AG10803 (cell line): ENCODE measurements at regions not wholly inside any gene's neighbourhood (a gene's known extent, or its start where the extent isn't known, plus 50 kb on each side); places are given as distances from the start of the nearest gene placed in this dataset.

Experiments used
- DNase-seq: peaks from one replicate; pipeline ENCODE4 v3.0.0; 2010; ENCODE audit warnings: low read depth
- H3K4me3 ChIP-seq: 2 replicates; pipeline ENCODE4 v1.5.1; 2011; ENCODE audit warnings: mild to moderate bottlenecking, low read length, control low read depth
- TF ChIP-seq, protein P1 (sequence below): conservative IDR thresholded peaks from 2 replicates; pipeline ENCODE4 v1.5.1; 2011; ENCODE audit warnings: mild to moderate bottlenecking, low read length, control low read depth, inconsistent platforms

DNA sequence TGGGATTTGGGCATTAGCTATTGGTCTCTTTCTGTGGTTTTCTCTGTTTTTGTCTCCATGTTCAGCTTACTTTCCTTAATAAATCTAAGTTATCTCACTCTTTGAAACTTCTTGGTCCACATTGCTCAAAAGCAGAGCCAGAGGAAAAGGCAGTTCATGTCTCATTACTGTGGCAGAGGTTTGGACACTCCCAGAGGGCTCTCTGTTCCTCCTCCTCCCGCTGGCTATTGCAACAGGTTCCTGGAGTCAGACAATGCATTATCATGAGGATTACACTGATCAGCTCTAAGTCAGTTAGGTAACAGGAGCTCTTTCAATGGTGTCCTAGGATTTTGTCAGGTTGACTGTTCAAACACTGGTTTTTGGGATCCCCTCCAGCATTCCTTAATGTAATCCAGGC is 298.8 kb downstream of the NDFIP2 start:
- H3K4me3 ChIP-seq, result peak overlapping the region; percentile 11
- DNase-seq, result peak; percentile 80
- TF ChIP-seq, protein P1, sequence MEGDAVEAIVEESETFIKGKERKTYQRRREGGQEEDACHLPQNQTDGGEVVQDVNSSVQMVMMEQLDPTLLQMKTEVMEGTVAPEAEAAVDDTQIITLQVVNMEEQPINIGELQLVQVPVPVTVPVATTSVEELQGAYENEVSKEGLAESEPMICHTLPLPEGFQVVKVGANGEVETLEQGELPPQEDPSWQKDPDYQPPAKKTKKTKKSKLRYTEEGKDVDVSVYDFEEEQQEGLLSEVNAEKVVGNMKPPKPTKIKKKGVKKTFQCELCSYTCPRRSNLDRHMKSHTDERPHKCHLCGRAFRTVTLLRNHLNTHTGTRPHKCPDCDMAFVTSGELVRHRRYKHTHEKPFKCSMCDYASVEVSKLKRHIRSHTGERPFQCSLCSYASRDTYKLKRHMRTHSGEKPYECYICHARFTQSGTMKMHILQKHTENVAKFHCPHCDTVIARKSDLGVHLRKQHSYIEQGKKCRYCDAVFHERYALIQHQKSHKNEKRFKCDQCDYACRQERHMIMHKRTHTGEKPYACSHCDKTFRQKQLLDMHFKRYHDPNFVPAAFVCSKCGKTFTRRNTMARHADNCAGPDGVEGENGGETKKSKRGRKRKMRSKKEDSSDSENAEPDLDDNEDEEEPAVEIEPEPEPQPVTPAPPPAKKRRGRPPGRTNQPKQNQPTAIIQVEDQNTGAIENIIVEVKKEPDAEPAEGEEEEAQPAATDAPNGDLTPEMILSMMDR, result no peak

DNA sequence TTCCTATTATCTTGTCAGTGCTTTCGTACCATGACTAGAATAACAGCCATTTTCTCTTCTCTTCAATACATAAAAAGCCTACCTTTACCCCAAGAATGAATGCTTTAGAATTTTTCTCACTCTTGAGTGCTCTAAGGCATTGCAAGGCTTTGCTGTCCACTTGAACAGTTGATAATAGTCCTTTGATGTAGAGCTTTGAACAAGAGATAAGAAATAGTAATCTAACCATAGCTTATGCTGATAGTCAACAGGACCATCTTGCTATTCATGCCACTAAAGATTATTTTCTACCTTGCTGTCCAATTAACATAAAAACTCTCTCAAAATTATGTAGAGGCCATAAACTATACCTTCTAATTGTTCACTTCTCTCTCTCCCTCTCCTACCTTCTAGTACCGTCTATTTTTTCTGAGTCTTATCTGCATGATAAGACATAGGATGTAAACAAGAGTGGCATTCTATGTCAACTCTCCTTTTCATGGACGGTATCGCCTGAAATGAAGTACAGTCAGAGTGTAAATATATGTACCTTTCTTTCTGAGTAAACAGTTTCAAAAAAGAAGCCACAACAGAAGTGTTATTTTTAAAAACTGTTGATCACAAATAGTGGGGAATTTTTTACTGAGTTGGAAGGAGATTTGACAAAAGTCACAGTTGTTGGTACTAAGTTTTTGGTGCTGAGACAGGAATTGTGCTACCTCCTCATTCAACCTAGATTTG is 297.9 kb downstream of the NDFIP2 start:
- TF ChIP-seq, protein P1, result no peak
- H3K4me3 ChIP-seq, result no peak overlapping the region
- no peak for DNase-seq

DNA sequence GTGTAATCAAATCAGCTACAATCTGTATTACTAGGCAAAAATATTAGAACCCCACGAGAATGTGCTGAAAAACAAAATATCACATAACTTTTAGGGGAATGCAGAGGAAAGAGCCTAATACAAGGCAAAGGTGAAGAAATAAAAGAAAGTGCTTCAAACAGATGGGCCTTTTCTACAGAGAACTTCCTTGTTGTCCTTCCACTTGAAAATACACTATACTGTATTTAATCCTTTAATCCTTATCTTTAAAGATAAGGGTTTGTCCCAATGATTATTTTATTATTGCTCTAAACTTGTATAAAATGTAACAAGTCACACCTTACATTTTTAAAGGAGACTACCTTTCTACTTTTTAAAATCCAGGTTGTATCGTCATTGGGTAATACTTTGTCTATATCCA is 296.5 kb downstream of the NDFIP2 start:
- DNase-seq, result no peak
- TF ChIP-seq, protein P1, result no peak
- no peak overlapping the region for H3K4me3 ChIP-seq

DNA sequence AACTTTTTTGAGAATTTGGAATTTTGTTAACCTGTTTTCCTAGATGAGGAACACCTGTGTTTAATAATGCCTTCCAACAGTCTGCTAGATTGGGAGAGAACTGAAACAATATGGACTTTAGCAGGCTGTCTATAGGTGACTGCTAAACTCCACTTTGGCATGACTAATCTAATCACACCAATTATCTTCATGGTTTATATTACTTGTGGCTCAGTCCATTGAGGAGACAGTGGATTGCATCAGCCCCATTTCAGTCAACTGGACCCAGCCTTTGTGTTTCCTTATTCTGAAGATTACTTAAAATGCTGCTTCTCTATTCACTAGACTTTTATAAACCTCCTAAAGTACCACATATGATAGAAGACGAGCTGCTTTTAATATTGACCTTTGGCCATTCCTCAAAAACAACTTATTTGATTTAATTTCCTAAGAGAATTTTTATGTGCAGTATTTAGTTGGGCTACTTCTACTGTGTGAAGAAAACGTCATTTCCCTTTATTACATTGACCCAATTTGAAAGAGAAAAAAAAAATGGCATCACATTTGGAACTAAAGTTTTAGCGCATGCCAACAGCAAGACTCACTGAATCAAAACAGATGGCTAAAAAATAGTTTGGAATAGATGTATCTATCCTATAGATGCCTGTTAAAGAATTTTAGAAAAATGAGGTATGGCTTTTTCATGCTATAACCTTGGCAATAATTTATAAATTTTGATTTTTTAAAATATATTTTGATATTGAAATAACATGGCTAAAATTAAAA is 295.8 kb downstream of the NDFIP2 start:
- DNase-seq, result peak; percentile 34
- TF ChIP-seq, protein P1, result no peak

DNA sequence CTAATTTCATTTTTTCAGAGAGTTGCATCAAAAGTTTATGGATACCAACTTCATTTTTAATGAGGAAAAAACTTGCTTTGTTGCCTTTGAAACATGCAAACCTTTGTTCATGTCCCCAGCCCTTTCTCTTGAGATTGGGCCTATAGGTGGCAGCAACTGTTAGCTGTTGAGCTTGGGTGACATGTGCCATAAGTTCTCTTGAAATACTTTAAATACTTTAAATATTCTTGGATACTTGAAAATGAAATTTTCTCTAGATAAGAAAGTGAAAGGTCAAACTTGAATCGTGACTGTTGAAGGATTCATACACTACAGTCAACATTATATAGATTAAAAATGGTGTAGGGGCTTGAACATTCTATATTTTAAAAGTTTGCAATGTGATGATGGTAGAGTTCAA is 294.9 kb downstream of the NDFIP2 start:
- H3K4me3 ChIP-seq, result no peak overlapping the region
- TF ChIP-seq, protein P1, result peak; percentile 79
- DNase-seq, result peak; percentile 84

More for the DNA sequence above, 295.8 kb downstream of the NDFIP2 start:
- H3K4me3 ChIP-seq, result no peak overlapping the region

DNA sequence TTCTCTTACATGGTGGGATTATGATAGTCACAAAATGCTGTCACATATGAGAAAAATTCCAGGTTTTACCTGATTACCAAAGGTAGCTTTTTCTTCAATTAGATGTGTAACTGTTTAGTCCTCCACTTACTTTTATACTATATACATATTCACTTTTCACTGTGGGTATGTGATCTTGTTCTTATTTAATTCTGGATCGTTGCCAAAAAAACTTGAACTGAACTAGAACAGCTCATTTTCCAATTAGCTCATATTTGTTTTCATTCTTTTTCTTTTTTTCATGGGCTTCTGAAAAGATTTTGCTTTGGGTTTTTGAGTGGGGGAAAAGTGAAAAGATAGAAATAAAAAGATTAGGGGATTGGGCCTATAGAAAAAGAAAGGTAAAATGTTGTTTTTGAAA is 291.9 kb downstream of the NDFIP2 start:
- DNase-seq, result no peak
- TF ChIP-seq, protein P1, result no peak
- no peak overlapping the region for H3K4me3 ChIP-seq

DNA sequence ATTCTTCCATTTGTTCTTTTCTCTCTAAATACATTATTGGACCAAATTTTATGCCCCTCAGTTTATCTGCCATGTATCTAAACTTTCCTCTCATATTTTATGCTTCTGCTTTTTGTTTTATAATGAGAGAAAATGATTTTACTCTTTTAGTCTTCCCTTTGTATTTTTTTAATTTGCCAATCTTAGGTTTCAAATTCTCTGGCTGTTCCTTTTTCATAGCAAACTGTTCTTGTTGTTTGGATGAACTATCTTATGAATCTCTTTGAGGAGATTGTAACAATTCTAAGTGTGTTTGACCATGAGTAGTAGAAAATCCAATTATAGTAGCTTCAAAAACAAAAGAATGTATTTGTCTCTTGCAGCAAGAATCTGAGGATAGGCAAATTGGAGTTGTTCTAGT is 290.5 kb downstream of the NDFIP2 start:
- TF ChIP-seq, protein P1, result no peak
- DNase-seq, result no peak
- H3K4me3 ChIP-seq, result no peak overlapping the region
